Naive thymus-derived CD4-positive, alpha-beta T cell (primary cell): ENCODE measurements at regions not wholly inside any gene's neighbourhood (a gene's known extent, or its start where the extent isn't known, plus 50 kb on each side); places are given as distances from the start of the nearest gene placed in this dataset.

Experiments used
- ATAC-seq: fragments of 150-1000 bp; cut with Tn5 transposase; 2 replicates; pipeline ENCODE4 v1.10.0; 2021; ENCODE audit warnings: mild to moderate bottlenecking, moderate library complexity
- CTCF ChIA-PET: fragments of 350-600 bp; sonication (Branson Sonifier 250); formaldehyde crosslinking; loops from one replicate; lab custom pipeline; 2021; ENCODE audit warnings: antibody characterized with exemption; lab: Charles Lee
- POLR2A ChIA-PET: fragments of 350-600 bp; sonication (Branson Sonifier 250); formaldehyde crosslinking; loops from one replicate; lab custom pipeline; 2021; ENCODE audit warnings: antibody characterized with exemption, inconsistent platforms; lab: Charles Lee
- DNase-seq, 9 donors: peaks; one replicate each; pipeline versions ENCODE4 v3.0.0 to v3.0.0-alpha.2; 2020 to 2022; ENCODE audit warnings: mixed read lengths in 1 of 9
- H3K27ac ChIP-seq: one replicate; pipeline ENCODE4 v1.7.0; 2013; ENCODE audit warnings: mild to moderate bottlenecking, low read depth, low read length, moderate library complexity
- H3K27me3 ChIP-seq, 2 donors: one replicate each; pipeline ENCODE4 v1.7.0; 2013; ENCODE audit warnings: low read length in 2 of 2, mild to moderate bottlenecking in 2 of 2, moderate library complexity in 2 of 2; ENCODE audit not compliant: control insufficient read depth in 2 of 2, insufficient read depth in 2 of 2
- H3K36me3 ChIP-seq, 3 experiments: 1 replicate in 2 of 3; 2 replicates in 1 of 3; pipeline ENCODE4 v1.7.0; 2013; ENCODE audit warnings: low read length in 3 of 3, mild to moderate bottlenecking in 3 of 3, moderate library complexity in 1 of 3; ENCODE audit not compliant: insufficient read depth in 3 of 3, control insufficient read depth in 2 of 3
- H3K4me1 ChIP-seq, 2 donors: one replicate each; pipeline ENCODE4 v1.7.0; 2013; ENCODE audit warnings: low read length in 2 of 2, mild to moderate bottlenecking in 2 of 2, moderate library complexity in 1 of 2; ENCODE audit not compliant: control insufficient read depth in 2 of 2, insufficient read depth in 2 of 2
- H3K4me3 ChIP-seq: 2 replicates; pipeline ENCODE4 v1.7.0; 2013; ENCODE audit warnings: mild to moderate bottlenecking, low read length
- H3K9me3 ChIP-seq, 3 experiments: 1 replicate in 2 of 3; 2 replicates in 1 of 3; pipeline ENCODE4 v1.7.0; 2013; ENCODE audit warnings: low read length in 3 of 3; ENCODE audit not compliant: control insufficient read depth in 2 of 3
- H3K27ac Mint-ChIP-seq, 9 donors: one replicate each; pipeline ENCODE4 v1.8.0; 2020 to 2022; ENCODE audit warnings: mixed read lengths in 9 of 9, mild to moderate bottlenecking in 8 of 9, moderate library complexity in 5 of 9, inconsistent platforms in 2 of 9
- H3K27me3 Mint-ChIP-seq, 5 donors: one replicate each; pipeline ENCODE4 v1.8.0; 2021 to 2022; ENCODE audit warnings: mixed read lengths in 5 of 5, mild to moderate bottlenecking in 1 of 5
- H3K36me3 Mint-ChIP-seq, 5 donors: one replicate each; pipeline ENCODE4 v1.8.0; 2020 to 2022; ENCODE audit warnings: mixed read lengths in 5 of 5, mild to moderate bottlenecking in 3 of 5, inconsistent platforms in 1 of 5
- H3K4me1 Mint-ChIP-seq, 7 donors: one replicate each; pipeline ENCODE4 v1.8.0; 2020 to 2022; ENCODE audit warnings: mixed read lengths in 7 of 7, mild to moderate bottlenecking in 3 of 7, inconsistent platforms in 1 of 7
- H3K4me3 Mint-ChIP-seq, 10 donors: one replicate each; pipeline ENCODE4 v1.8.0; 2020 to 2022; ENCODE audit warnings: mild to moderate bottlenecking in 10 of 10, mixed read lengths in 10 of 10, moderate library complexity in 6 of 10, inconsistent platforms in 2 of 10
- H3K9me3 Mint-ChIP-seq, 11 donors: one replicate each; pipeline ENCODE4 v1.8.0; 2020 to 2022; ENCODE audit warnings: mixed read lengths in 11 of 11, mild to moderate bottlenecking in 4 of 11, inconsistent platforms in 1 of 11, moderate library complexity in 1 of 11
- intact Hi-C, 2 donors: fragments of 100-400 bp; cut with micrococcal nuclease; formaldehyde crosslinking; loops; one replicate each; pipeline ENCODE4 v1.15.1; 2023

DNA sequence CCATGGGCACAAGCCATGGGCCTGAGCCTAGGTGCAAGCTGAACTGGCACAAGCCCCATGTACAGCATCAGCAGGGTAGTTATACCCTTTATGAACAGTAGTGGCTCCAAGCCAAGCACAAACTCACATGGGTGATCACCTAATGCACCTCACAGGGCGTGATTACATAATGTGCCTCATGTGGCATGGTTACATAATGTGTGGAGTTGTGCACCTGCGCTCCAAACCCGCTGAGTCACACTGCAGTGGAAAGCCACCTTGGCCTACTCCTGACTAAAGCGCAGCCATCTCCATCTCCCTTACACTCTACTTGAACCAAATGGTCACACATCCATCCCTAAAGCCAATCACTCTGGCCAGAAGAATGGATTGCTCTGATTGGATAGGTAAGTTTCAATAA lies 279.7 kb downstream of the MBD2 start:
- Mint-ChIP-seq H3K4me3 (no peak overlapping the region), H3K9me3 (peaks cover 0 to 31% (median 12%) of the 10 kb centered on the region in 11 donors), H3K4me1 (peaks cover 0 to 3% (median 0%) of the 10 kb centered on the region in 7 donors), H3K36me3 (peaks cover 0 to 5% (median 0%) of the 10 kb centered on the region in 5 donors), H3K27ac (no peak overlapping the region), H3K27me3 (peaks cover 0 to 7% (median 0%) of the 10 kb centered on the region in 5 donors)
- Histone ChIP-seq H3K27me3 (no peaks in the 10 kb centered on the region), H3K9me3 (peaks cover 0 to 15% (median 0%) of the 10 kb centered on the region in 3 experiments), H3K4me3 (no peak overlapping the region), H3K27ac (no peak overlapping the region), H3K4me1 (no peaks in the 10 kb centered on the region), H3K36me3 (no peaks in the 10 kb centered on the region)
- ChIA-PET POLR2A (no interaction called here), CTCF (no interaction called here)
- intact Hi-C loops: no loop called here
- DNase-seq (peak in 3 of 9 donors; percentile 1 to 29 (median 14)), ATAC-seq (no peak)

DNA sequence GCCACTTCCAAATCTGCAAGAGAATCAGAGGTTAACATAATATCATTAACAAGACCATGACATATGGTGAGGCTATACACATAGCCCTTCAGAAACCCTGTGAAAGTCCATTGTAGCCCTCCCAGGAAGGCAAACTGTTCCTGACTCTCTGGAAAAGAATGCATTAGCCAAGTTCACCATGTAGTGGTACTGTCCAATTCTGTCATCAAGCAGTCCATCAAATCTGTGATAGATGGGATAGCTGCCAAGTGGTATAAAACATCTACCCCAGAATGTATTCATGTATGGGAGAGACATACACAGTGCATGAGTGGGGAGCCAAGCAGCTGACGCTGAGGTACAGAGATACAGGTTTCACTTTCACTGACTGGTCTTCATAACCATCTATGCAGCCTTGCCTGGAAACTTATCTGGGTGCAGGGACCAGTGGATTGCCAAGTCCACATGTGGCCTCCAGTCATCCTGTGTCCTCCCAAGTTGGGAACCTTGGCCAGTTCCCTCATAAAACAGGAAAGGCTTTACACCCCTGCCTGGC lies 281.1 kb downstream of the MBD2 start:
- Mint-ChIP-seq H3K27me3 (peaks cover 0 to 4% (median 0%) of the 10 kb centered on the region in 5 donors), H3K27ac (no peak overlapping the region), H3K4me1 (peaks cover 0 to 3% (median 0%) of the 10 kb centered on the region in 7 donors), H3K4me3 (no peak overlapping the region), H3K36me3 (peaks cover 0 to 5% (median 0%) of the 10 kb centered on the region in 5 donors), H3K9me3 (peaks cover 0 to 31% (median 10%) of the 10 kb centered on the region in 11 donors)
- Histone ChIP-seq H3K4me3 (no peak overlapping the region), H3K27ac (no peak overlapping the region), H3K9me3 (peaks cover 0 to 15% (median 0%) of the 10 kb centered on the region in 3 experiments), H3K27me3 (no peaks in the 10 kb centered on the region), H3K36me3 (no peaks in the 10 kb centered on the region), H3K4me1 (no peaks in the 10 kb centered on the region)
- ATAC-seq (no peak), DNase-seq (no peak)
- CTCF ChIA-PET: no interaction called here
- intact Hi-C loops: no loop called here
- POLR2A ChIA-PET: no interaction called here

DNA sequence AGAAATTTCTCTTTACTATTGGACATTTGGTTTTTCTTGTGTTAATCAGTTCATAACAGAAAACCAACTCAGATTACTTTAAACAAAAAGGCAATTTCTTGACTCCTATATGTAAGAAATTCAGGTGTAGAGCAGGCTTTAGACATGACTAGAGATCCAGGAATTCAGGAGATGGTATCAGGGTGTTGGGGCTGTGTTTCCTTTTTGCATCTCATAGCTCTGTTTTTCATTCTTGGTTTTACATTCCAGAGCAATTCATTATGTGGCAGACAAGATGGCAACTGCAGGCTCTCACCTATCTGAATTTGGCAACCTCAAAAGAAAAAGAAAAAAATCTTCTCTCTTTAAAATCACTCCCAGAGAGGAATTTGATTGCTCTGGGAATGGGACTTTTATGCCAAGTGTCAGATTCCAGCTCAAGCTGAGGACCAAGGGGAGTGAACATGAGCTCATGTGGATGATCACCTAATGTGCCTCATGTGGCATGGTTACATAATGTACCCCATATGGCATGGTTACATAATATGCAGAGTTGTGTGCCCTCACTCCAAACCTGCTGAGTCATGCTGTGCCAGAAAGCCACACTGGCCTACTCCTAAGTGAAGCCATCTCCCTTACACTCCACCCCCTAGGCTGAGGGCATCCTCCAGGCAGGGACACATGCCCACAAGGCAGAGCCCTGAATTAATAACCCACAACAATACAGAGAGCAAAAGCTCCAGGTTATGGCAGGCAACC lies 282.7 kb downstream of the MBD2 start:
- H3K4me3 ChIP-seq: no peak overlapping the region
- Mint-ChIP-seq H3K27me3 (peaks cover 0 to 4% (median 0%) of the 10 kb centered on the region in 5 donors), H3K9me3 (peaks cover 2 to 29% (median 9%) of the 10 kb centered on the region in 11 donors), H3K4me1 (peaks cover 0 to 13% (median 0%) of the 10 kb centered on the region in 7 donors), H3K36me3 (peaks cover 0 to 5% (median 0%) of the 10 kb centered on the region in 5 donors), H3K4me3 (no peak overlapping the region), H3K27ac (no peak overlapping the region)
- DNase-seq (no peak), ATAC-seq (no peak)
- ChIA-PET POLR2A (no interaction called here), CTCF (no interaction called here)
- no peaks in the 10 kb centered on the region for H3K36me3 ChIP-seq
- peaks cover 0 to 15% (median 0%) of the 10 kb centered on the region in 3 experiments for H3K9me3 ChIP-seq
- H3K27me3 ChIP-seq: no peaks in the 10 kb centered on the region
- H3K4me1 ChIP-seq: no peaks in the 10 kb centered on the region
- intact Hi-C loops: no loop called here
- no peak overlapping the region for H3K27ac ChIP-seq

DNA sequence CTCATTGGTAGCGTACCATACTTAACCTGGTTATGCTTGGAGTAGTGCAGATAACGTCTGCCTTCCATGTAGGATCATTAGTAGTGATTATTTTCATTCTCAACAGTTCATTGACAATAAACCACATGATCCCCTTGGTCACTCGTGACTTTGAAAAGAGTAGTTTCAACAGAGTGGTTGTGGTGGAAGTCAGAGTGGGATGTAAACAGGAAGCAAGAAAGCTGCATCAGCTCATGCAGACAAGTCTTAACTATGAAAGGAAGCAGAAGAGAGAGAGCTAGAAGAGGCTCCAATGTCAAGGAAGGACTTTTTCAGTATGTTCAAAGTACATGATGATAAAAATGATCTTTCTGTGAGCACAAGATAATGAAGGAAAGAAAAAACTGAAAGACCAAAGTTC lies 287.4 kb downstream of the MBD2 start:
- no peaks in the 10 kb centered on the region for H3K9me3 ChIP-seq
- no peak overlapping the region for H3K4me3 ChIP-seq
- no peaks in the 10 kb centered on the region for H3K27me3 ChIP-seq
- peaks cover 0 to 4% (median 0%) of the 10 kb centered on the region in 5 donors for H3K27me3 Mint-ChIP-seq
- peak overlapping the region in 1 of 9 donors; percentile 67 for H3K27ac Mint-ChIP-seq
- H3K4me1 ChIP-seq: no peaks in the 10 kb centered on the region
- no peak for DNase-seq
- H3K4me1 Mint-ChIP-seq: peaks cover 0 to 21% (median 0%) of the 10 kb centered on the region in 7 donors
- H3K36me3 ChIP-seq: no peaks in the 10 kb centered on the region
- ChIA-PET CTCF (no interaction called here), POLR2A (no interaction called here)
- peak overlapping the region in 1 of 10 donors; percentile 13 for H3K4me3 Mint-ChIP-seq
- no peak overlapping the region for H3K27ac ChIP-seq
- H3K9me3 Mint-ChIP-seq: peaks cover 0 to 13% (median 4%) of the 10 kb centered on the region in 11 donors
- no peak for ATAC-seq
- intact Hi-C loops: no loop called here
- no peaks in the 10 kb centered on the region for H3K36me3 Mint-ChIP-seq

DNA sequence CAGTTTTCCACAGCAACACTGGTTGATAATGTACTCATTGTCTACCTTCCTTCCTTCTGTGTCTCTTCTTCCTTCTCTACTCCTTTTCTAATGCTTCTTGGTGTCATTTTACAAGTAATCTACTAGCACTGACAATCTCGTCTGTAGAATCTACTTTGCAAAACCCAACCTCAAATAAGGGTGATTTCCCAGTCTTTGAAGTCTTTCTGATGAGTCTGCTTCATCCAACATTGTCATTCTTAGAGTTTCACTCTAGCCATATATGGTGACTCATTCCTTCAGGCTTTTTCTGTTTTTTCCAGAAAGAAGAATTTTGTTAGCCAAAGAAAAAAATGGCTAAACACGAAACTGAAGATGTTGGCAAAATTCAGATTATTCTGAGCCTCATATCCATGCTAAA lies 288.7 kb downstream of the MBD2 start:
- ChIA-PET POLR2A (no interaction called here), CTCF (no interaction called here)
- H3K4me3 ChIP-seq: no peak overlapping the region
- no peaks in the 10 kb centered on the region for H3K4me1 ChIP-seq
- no peaks in the 10 kb centered on the region for H3K9me3 ChIP-seq
- Mint-ChIP-seq H3K36me3 (no peaks in the 10 kb centered on the region), H3K27me3 (peaks cover 0 to 4% (median 0%) of the 10 kb centered on the region in 5 donors), H3K4me1 (peaks cover 0 to 21% (median 0%) of the 10 kb centered on the region in 7 donors), H3K9me3 (peaks cover 0 to 10% (median 4%) of the 10 kb centered on the region in 11 donors), H3K27ac (no peak overlapping the region), H3K4me3 (no peak overlapping the region)
- no peak overlapping the region for H3K27ac ChIP-seq
- ATAC-seq (no peak), DNase-seq (no peak)
- H3K36me3 ChIP-seq: no peaks in the 10 kb centered on the region
- intact Hi-C loops: no loop called here
- H3K27me3 ChIP-seq: no peaks in the 10 kb centered on the region

DNA sequence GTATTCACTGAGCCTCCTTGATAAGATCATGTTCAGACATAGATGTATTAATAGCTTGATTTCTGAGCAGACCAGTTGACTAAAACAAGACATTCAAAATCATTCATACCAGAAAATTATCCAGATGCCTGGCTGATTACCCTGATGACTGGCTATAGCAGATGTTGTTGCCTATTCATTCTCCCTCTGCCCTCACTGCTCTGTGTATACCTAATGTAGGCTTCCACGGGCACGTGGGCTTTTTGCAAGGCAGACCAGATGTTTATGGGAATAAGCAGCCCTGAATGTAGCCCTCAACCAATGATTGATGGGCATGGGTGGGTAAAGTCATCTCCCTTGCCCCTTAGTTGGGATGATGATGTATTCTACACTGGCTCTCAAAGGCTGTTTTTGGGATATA lies 289.1 kb downstream of the MBD2 start:
- Histone ChIP-seq H3K4me3 (no peak overlapping the region), H3K4me1 (no peaks in the 10 kb centered on the region), H3K36me3 (no peaks in the 10 kb centered on the region), H3K27me3 (no peaks in the 10 kb centered on the region), H3K27ac (no peak overlapping the region), H3K9me3 (no peaks in the 10 kb centered on the region)
- Mint-ChIP-seq H3K27ac (no peak overlapping the region), H3K27me3 (peaks cover 0 to 4% (median 0%) of the 10 kb centered on the region in 5 donors), H3K36me3 (no peaks in the 10 kb centered on the region), H3K4me1 (peaks cover 0 to 21% (median 0%) of the 10 kb centered on the region in 7 donors), H3K9me3 (peaks cover 0 to 12% (median 4%) of the 10 kb centered on the region in 11 donors), H3K4me3 (no peak overlapping the region)
- DNase-seq: no peak
- intact Hi-C loops: no loop called here
- ATAC-seq: no peak
- CTCF ChIA-PET: no interaction called here
- POLR2A ChIA-PET: no interaction called here
